HG03064 (cell line): ENCODE measurements at regions not wholly inside any gene's neighbourhood (a gene's known extent, or its start where the extent isn't known, plus 50 kb on each side); places are given as distances from the start of the nearest gene placed in this dataset.

Source experiments
- ATAC-seq: cut with Tn5 transposase; IDR thresholded peaks from one replicate; pipeline ENCODE4 v1.9.1; 2021; ENCODE audit warnings: low read depth; ENCODE audit not compliant: unreplicated experiment

GRCh38 chr13:97896446-97896845 is 57.0 kb upstream of the IPO5 start:
- ATAC-seq = no peak

- no peak for ATAC-seq
Observed at GRCh38 chr13:97901716-97902115, 51.8 kb upstream of the IPO5 start.
